ENCODE measurements at regions not wholly inside any gene's neighbourhood (a gene's known extent, or its start where the extent isn't known, plus 50 kb on each side); places are given as distances from the start of the nearest gene placed in this dataset.

GRCh38 chr16:88292007-88292970 lies 90.5 kb upstream of the ZNF469 start:
- DNase-seq, result no peak

GRCh38 chr16:88293097-88293496 lies 89.7 kb upstream of the ZNF469 start:
- DNase-seq, result no peak

GRCh38 chr16:88295671-88296436 lies 86.9 kb upstream of the ZNF469 start:
- no peak for DNase-seq

- no peak for DNase-seq
Measured at GRCh38 chr16:88296437-88297177, 86.2 kb upstream of the ZNF469 start.

GRCh38 chr16:88297178-88297720 lies 85.5 kb upstream of the ZNF469 start:
- no peak for DNase-seq

- DNase-seq, result no peak
Measured at GRCh38 chr16:88298181-88298832, 84.5 kb upstream of the ZNF469 start.

- DNase-seq, result no peak
Measured at GRCh38 chr16:88298833-88299745, 83.7 kb upstream of the ZNF469 start.

GRCh38 chr16:88299751-88300462 lies 82.9 kb upstream of the ZNF469 start:
- DNase-seq, result no peak

GRCh38 chr16:88300463-88300835 lies 82.3 kb upstream of the ZNF469 start:
- DNase-seq, result no peak

- DNase-seq, result no peak
Measured at GRCh38 chr16:88301431-88301830, 81.3 kb upstream of the ZNF469 start.

- DNase-seq, result no peak
Measured at GRCh38 chr16:88301886-88302285, 80.9 kb upstream of the ZNF469 start.

- DNase-seq, result no peak
Measured at GRCh38 chr16:88302666-88303065, 80.1 kb upstream of the ZNF469 start.

GRCh38 chr16:88303405-88303804 lies 79.4 kb upstream of the ZNF469 start:
- DNase-seq, result no peak

- DNase-seq, result no peak
Measured at GRCh38 chr16:88303890-88304819, 78.6 kb upstream of the ZNF469 start.

GRCh38 chr16:88305176-88305575 lies 77.6 kb upstream of the ZNF469 start:
- no peak for DNase-seq

- no peak for DNase-seq
Measured at GRCh38 chr16:88306411-88306810, 76.3 kb upstream of the ZNF469 start.

- DNase-seq, result no peak
Measured at GRCh38 chr16:88306860-88307545, 75.8 kb upstream of the ZNF469 start.

- no peak for DNase-seq
Measured at GRCh38 chr16:88308441-88309173, 74.2 kb upstream of the ZNF469 start.

All from CD4-positive, alpha-beta T cell treated with Interleukin-10 for 1 hour (primary cell).